ENCODE measurements at regions not wholly inside any gene's neighbourhood (a gene's known extent, or its start where the extent isn't known, plus 50 kb on each side); places are given as distances from the start of the nearest gene placed in this dataset.

- Histone ChIP-seq H3K4me1 (ENCODE audit: control insufficient read depth, insufficient read depth, low read length, poor library complexity, severe bottlenecking) (no peaks in the 10 kb centered on the region), H3K4me3 (ENCODE audit: low read depth, low read length) (no peak overlapping the region), H3K27ac (ENCODE audit: insufficient read depth, low read length, poor library complexity, severe bottlenecking) (no peak overlapping the region), H3K9me3 (ENCODE audit: control insufficient read depth in 2 of 2, low read length in 2 of 2) (no peaks in the 10 kb centered on the region), H3K27me3 (ENCODE audit: control insufficient read depth, insufficient read depth, low read length) (no peaks in the 10 kb centered on the region), H3K36me3 (ENCODE audit: control insufficient read depth, insufficient read depth, low read length) (no peaks in the 10 kb centered on the region)
- Mint-ChIP-seq H3K27me3 (no peaks in the 10 kb centered on the region), H3K36me3 (no peaks in the 10 kb centered on the region), H3K9me3 (no peaks in the 10 kb centered on the region), H3K4me1 (no peaks in the 10 kb centered on the region), H3K27ac (no peak overlapping the region), H3K4me3 (no peak overlapping the region)
- DNase-seq (no peak), ATAC-seq (ENCODE audit: low read depth in 2 of 2) (no peak)
These were observed 169.6 kb downstream of the MID1IP1 start for GRCh38 chrX:38970845-38971244.

GRCh38 chrX:38973322-38973721 lies 172.1 kb downstream of the MID1IP1 start:
- no peak for DNase-seq
- Mint-ChIP-seq H3K36me3 (no peaks in the 10 kb centered on the region), H3K27ac (no peak overlapping the region), H3K4me1 (no peaks in the 10 kb centered on the region), H3K4me3 (no peak overlapping the region), H3K9me3 (no peaks in the 10 kb centered on the region), H3K27me3 (no peaks in the 10 kb centered on the region)
- Histone ChIP-seq H3K4me1 (ENCODE audit: control insufficient read depth, insufficient read depth, low read length, poor library complexity, severe bottlenecking) (no peaks in the 10 kb centered on the region), H3K27ac (ENCODE audit: insufficient read depth, low read length, poor library complexity, severe bottlenecking) (no peak overlapping the region), H3K9me3 (ENCODE audit: control insufficient read depth in 2 of 2, low read length in 2 of 2) (no peaks in the 10 kb centered on the region), H3K4me3 (ENCODE audit: low read depth, low read length) (no peak overlapping the region), H3K36me3 (ENCODE audit: control insufficient read depth, insufficient read depth, low read length) (no peaks in the 10 kb centered on the region), H3K27me3 (ENCODE audit: control insufficient read depth, insufficient read depth, low read length) (no peaks in the 10 kb centered on the region)
- no peak for ATAC-seq (ENCODE audit: low read depth in 2 of 2)

DNA sequence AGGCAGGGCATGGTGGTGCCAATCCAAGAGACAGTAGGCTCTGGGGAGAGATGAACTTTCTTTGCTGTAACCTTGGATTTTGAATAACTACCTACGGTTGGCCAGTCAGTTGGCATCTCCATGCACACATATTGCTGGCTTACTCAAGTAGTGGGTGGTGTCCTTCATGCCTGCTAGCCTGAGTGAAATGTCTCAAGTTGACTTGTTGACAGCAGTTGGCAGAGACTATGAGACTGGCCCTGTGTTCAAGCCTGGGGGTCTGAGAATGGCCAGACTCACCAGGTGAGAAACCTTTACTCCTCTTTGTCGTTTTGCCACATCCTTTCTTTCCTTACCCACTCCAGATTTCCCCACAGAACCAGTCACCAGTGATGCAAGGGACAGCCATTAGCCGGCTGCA lies 173.3 kb downstream of the MID1IP1 start:
- no peak for ATAC-seq (ENCODE audit: low read depth in 2 of 2)
- H3K4me1 Mint-ChIP-seq, result no peaks in the 10 kb centered on the region
- Histone ChIP-seq H3K27ac (ENCODE audit: insufficient read depth, low read length, poor library complexity, severe bottlenecking) (no peak overlapping the region), H3K4me3 (ENCODE audit: low read depth, low read length) (no peak overlapping the region), H3K9me3 (ENCODE audit: control insufficient read depth in 2 of 2, low read length in 2 of 2) (no peaks in the 10 kb centered on the region), H3K36me3 (ENCODE audit: control insufficient read depth, insufficient read depth, low read length) (no peaks in the 10 kb centered on the region), H3K4me1 (ENCODE audit: control insufficient read depth, insufficient read depth, low read length, poor library complexity, severe bottlenecking) (no peaks in the 10 kb centered on the region), H3K27me3 (ENCODE audit: control insufficient read depth, insufficient read depth, low read length) (no peaks in the 10 kb centered on the region)
- H3K9me3 Mint-ChIP-seq, result no peaks in the 10 kb centered on the region
- no peaks in the 10 kb centered on the region for H3K36me3 Mint-ChIP-seq
- H3K27me3 Mint-ChIP-seq, result no peaks in the 10 kb centered on the region
- no peak overlapping the region for H3K27ac Mint-ChIP-seq
- no peak for DNase-seq
- H3K4me3 Mint-ChIP-seq, result no peak overlapping the region

DNA sequence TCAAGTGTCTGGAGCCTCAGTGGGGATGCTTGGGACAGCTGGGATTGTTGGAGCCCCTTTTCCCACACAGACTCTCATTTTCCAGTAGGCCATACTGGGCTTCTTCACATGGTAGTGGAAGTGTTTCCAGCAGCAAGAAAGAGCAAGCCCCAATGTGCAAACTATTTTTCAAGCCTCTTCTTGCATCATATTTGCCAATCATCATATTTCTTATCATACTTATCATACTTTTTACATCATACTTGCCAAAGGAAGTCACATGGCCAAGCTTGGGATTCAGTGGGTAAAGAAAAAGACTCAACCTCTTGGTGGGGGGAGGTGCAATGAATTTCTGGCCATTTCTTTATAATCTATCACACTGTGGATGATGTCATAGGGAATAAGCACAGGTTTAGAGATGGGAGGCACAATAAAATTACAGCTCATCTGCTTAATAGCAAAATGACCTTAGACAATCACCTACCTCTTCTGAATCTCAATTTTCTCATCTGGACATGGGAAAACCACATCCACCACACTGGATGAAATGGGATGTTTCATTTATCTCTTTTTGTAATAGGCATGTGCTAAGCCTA lies 174.2 kb downstream of the MID1IP1 start:
- Histone ChIP-seq H3K27ac (ENCODE audit: insufficient read depth, low read length, poor library complexity, severe bottlenecking) (no peak overlapping the region), H3K27me3 (ENCODE audit: control insufficient read depth, insufficient read depth, low read length) (no peaks in the 10 kb centered on the region), H3K4me1 (ENCODE audit: control insufficient read depth, insufficient read depth, low read length, poor library complexity, severe bottlenecking) (no peaks in the 10 kb centered on the region), H3K4me3 (ENCODE audit: low read depth, low read length) (no peak overlapping the region), H3K36me3 (ENCODE audit: control insufficient read depth, insufficient read depth, low read length) (no peaks in the 10 kb centered on the region), H3K9me3 (ENCODE audit: control insufficient read depth in 2 of 2, low read length in 2 of 2) (no peaks in the 10 kb centered on the region)
- H3K4me1 Mint-ChIP-seq, result no peaks in the 10 kb centered on the region
- no peak overlapping the region for H3K27ac Mint-ChIP-seq
- no peak for DNase-seq
- H3K27me3 Mint-ChIP-seq, result no peaks in the 10 kb centered on the region
- no peaks in the 10 kb centered on the region for H3K36me3 Mint-ChIP-seq
- H3K9me3 Mint-ChIP-seq, result no peaks in the 10 kb centered on the region
- no peak for ATAC-seq (ENCODE audit: low read depth in 2 of 2)
- H3K4me3 Mint-ChIP-seq, result no peak overlapping the region

DNA sequence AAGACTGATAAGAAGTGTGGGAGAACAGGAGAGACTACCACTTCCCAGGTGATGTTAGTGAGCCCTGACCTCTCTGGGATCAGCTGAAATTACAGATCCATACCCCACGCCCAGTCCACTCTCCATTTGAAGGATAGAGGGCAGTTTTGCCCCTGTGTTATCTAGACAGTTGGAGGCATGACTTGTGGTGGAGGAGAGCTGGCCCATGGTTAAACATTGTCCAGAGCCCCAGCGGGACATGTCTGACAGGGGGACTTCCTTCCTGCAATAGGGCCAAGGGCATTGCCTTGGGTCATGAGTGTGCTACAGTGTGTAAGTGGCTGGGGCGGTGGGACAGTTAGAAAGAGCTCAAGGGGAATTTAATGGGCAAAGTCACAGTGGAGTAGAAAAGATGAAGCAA lies 181.1 kb downstream of the MID1IP1 start:
- Histone ChIP-seq H3K4me3 (ENCODE audit: low read depth, low read length) (no peak overlapping the region), H3K4me1 (ENCODE audit: control insufficient read depth, insufficient read depth, low read length, poor library complexity, severe bottlenecking) (no peaks in the 10 kb centered on the region), H3K9me3 (ENCODE audit: control insufficient read depth in 2 of 2, low read length in 2 of 2) (no peaks in the 10 kb centered on the region), H3K27me3 (ENCODE audit: control insufficient read depth, insufficient read depth, low read length) (no peaks in the 10 kb centered on the region), H3K36me3 (ENCODE audit: control insufficient read depth, insufficient read depth, low read length) (no peaks in the 10 kb centered on the region), H3K27ac (ENCODE audit: insufficient read depth, low read length, poor library complexity, severe bottlenecking) (no peak overlapping the region)
- Mint-ChIP-seq H3K9me3 (no peaks in the 10 kb centered on the region), H3K4me3 (no peak overlapping the region), H3K4me1 (no peaks in the 10 kb centered on the region), H3K36me3 (no peaks in the 10 kb centered on the region), H3K27ac (no peak overlapping the region), H3K27me3 (no peaks in the 10 kb centered on the region)
- ATAC-seq (ENCODE audit: low read depth in 2 of 2) (no peak), DNase-seq (no peak)

DNA sequence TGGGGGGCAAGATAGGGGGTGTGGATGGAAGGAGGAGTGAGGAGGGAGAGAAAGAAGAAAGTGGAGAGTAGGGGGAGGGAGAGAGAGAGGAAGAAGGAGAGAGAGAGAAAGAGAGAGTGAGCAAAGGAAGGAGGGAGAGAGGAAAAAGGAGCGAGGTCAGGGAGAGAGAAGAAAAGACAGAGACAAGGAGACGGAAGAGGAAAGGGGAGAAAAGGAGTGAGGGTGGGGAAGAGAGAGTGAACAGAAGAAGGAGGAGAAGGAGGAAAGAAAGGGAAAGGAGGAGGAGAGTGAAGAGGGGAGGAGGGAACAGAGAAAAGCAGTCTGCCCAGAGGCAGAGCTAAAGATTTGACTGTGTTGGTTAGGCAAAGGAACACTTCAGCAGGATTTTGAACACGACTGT lies 181.6 kb downstream of the MID1IP1 start:
- ATAC-seq (ENCODE audit: low read depth in 2 of 2) (no peak), DNase-seq (no peak)
- no peaks in the 10 kb centered on the region for H3K4me1 Mint-ChIP-seq
- H3K9me3 ChIP-seq (ENCODE audit: control insufficient read depth in 2 of 2, low read length in 2 of 2), result no peaks in the 10 kb centered on the region
- H3K27ac ChIP-seq (ENCODE audit: insufficient read depth, low read length, poor library complexity, severe bottlenecking), result no peak overlapping the region
- H3K36me3 Mint-ChIP-seq, result no peaks in the 10 kb centered on the region
- no peak overlapping the region for H3K4me3 Mint-ChIP-seq
- H3K36me3 ChIP-seq (ENCODE audit: control insufficient read depth, insufficient read depth, low read length), result no peaks in the 10 kb centered on the region
- no peaks in the 10 kb centered on the region for H3K27me3 ChIP-seq (ENCODE audit: control insufficient read depth, insufficient read depth, low read length)
- no peaks in the 10 kb centered on the region for H3K27me3 Mint-ChIP-seq
- no peaks in the 10 kb centered on the region for H3K9me3 Mint-ChIP-seq
- no peaks in the 10 kb centered on the region for H3K4me1 ChIP-seq (ENCODE audit: control insufficient read depth, insufficient read depth, low read length, poor library complexity, severe bottlenecking)
- H3K4me3 ChIP-seq (ENCODE audit: low read depth, low read length), result no peak overlapping the region
- no peak overlapping the region for H3K27ac Mint-ChIP-seq

DNA sequence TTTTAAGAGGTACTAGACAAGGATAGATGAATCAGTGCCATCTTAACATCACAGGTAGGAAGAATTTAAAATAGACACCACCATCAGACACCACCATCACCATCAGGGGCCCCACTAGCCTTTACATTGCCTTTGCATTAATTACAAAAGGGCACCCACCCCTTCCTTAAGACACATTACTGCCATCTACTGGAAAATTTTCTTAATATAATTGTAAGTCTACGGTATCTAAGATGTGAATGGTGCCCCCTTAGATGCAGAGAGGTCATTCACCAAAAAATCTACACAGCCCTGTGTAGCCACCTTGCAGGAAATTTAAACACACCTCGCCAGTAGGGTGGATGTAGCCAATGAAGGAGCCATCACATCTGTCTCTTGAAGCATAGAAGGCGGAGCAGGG lies 184.1 kb downstream of the MID1IP1 start:
- H3K9me3 Mint-ChIP-seq, result no peaks in the 10 kb centered on the region
- no peaks in the 10 kb centered on the region for H3K27me3 Mint-ChIP-seq
- Histone ChIP-seq H3K27ac (ENCODE audit: insufficient read depth, low read length, poor library complexity, severe bottlenecking) (no peak overlapping the region), H3K4me1 (ENCODE audit: control insufficient read depth, insufficient read depth, low read length, poor library complexity, severe bottlenecking) (no peaks in the 10 kb centered on the region), H3K9me3 (ENCODE audit: control insufficient read depth in 2 of 2, low read length in 2 of 2) (no peaks in the 10 kb centered on the region), H3K27me3 (ENCODE audit: control insufficient read depth, insufficient read depth, low read length) (no peaks in the 10 kb centered on the region), H3K36me3 (ENCODE audit: control insufficient read depth, insufficient read depth, low read length) (no peaks in the 10 kb centered on the region), H3K4me3 (ENCODE audit: low read depth, low read length) (no peak overlapping the region)
- no peaks in the 10 kb centered on the region for H3K36me3 Mint-ChIP-seq
- H3K4me1 Mint-ChIP-seq, result no peaks in the 10 kb centered on the region
- DNase-seq, result peak in 2 of 3 donors; percentile 21 to 30
- H3K27ac Mint-ChIP-seq, result no peak overlapping the region
- peak in 1 of 2 donors; percentile 25 for ATAC-seq (ENCODE audit: low read depth in 2 of 2)
- no peak overlapping the region for H3K4me3 Mint-ChIP-seq

GRCh38 chrX:38985945-38986344 lies 184.7 kb downstream of the MID1IP1 start:
- Mint-ChIP-seq H3K9me3 (no peaks in the 10 kb centered on the region), H3K4me3 (no peak overlapping the region), H3K27me3 (no peaks in the 10 kb centered on the region), H3K4me1 (no peaks in the 10 kb centered on the region), H3K36me3 (no peaks in the 10 kb centered on the region), H3K27ac (no peak overlapping the region)
- Histone ChIP-seq H3K27ac (ENCODE audit: insufficient read depth, low read length, poor library complexity, severe bottlenecking) (no peak overlapping the region), H3K4me1 (ENCODE audit: control insufficient read depth, insufficient read depth, low read length, poor library complexity, severe bottlenecking) (no peaks in the 10 kb centered on the region), H3K4me3 (ENCODE audit: low read depth, low read length) (no peak overlapping the region), H3K36me3 (ENCODE audit: control insufficient read depth, insufficient read depth, low read length) (no peaks in the 10 kb centered on the region), H3K9me3 (ENCODE audit: control insufficient read depth in 2 of 2, low read length in 2 of 2) (no peaks in the 10 kb centered on the region), H3K27me3 (ENCODE audit: control insufficient read depth, insufficient read depth, low read length) (no peaks in the 10 kb centered on the region)
- ATAC-seq (ENCODE audit: low read depth in 2 of 2) (no peak), DNase-seq (no peak)

All from CD4-positive, CD25-positive, alpha-beta regulatory T cell (primary cell).